ENCODE measurements at regions not wholly inside any gene's neighbourhood (a gene's known extent, or its start where the extent isn't known, plus 50 kb on each side); places are given as distances from the start of the nearest gene placed in this dataset.

GRCh38 chr20:24050119-24050518 lies 61.5 kb upstream of the GGTLC1 start:
- no TSS peak for BruUV-seq (replicated peaks)
- CTCF ChIA-PET, result no interaction called here
- H3K36me3 ChIP-seq (ENCODE audit: control insufficient read depth, insufficient read depth, low read length), result no peaks in the 10 kb centered on the region

GRCh38 chr20:24049081-24049480 lies 60.5 kb upstream of the GGTLC1 start:
- Histone ChIP-seq H3K4me3 (ENCODE audit: low read depth in 2 of 2, low read length in 2 of 2) (no peak overlapping the region), H3K27me3 (ENCODE audit: control insufficient read depth, insufficient read depth, low read length) (no peaks in the 10 kb centered on the region; the same call in 1 of the 2 replicates), H3K27ac (ENCODE audit: low read length) (no peak overlapping the region), H3K36me3 (ENCODE audit: control insufficient read depth, insufficient read depth, low read length) (no peaks in the 10 kb centered on the region), H3K4me1 (ENCODE audit: control insufficient read depth, insufficient read depth, low read length) (no peaks in the 10 kb centered on the region), H3K9me3 (ENCODE audit: control insufficient read depth, insufficient read depth, low read depth, low read length) (no peaks in the 10 kb centered on the region)
- TF ChIP-seq SIN3A (IDR thresholded peaks at IDR 0.05; ENCODE audit: borderline replicate concordance, insufficient read depth, low read depth, low read length), result no peak
- TF ChIP-seq CTCF (IDR thresholded peaks at IDR 0.05), result no peak
- no peak for TF ChIP-seq POLR2AphosphoS5 (IDR thresholded peaks at IDR 0.05; ENCODE audit: low read depth, low read length)
- TF ChIP-seq REST (IDR thresholded peaks at IDR 0.05; ENCODE audit: insufficient read depth in 1 of 2, low read depth in 2 of 2, low read length in 1 of 2), result no peak
- no peak for TF ChIP-seq TCF7L2 (IDR thresholded peaks at IDR 0.05; ENCODE audit: low read depth, low read length)
- no peak for ATAC-seq
- intact Hi-C loops (cut with micrococcal nuclease; ENCODE audit: unreplicated experiment), result no loop called here
- no peak for DNase-seq (ENCODE audit: low read depth, low spot score)
- BruUV-seq (replicated peaks), result no TSS peak
- in situ Hi-C loops (cut with HindIII; ENCODE audit: low pct_unique_long_range_greater_than_20kb, low sequenced_read_pairs), result no loop called here
- ChIA-PET CTCF (no interaction called here), POLR2A (no interaction called here)

More at GRCh38 chr20:24050119-24050518, 61.5 kb upstream of the GGTLC1 start:
- intact Hi-C loops (cut with micrococcal nuclease; ENCODE audit: unreplicated experiment) (no loop called here), in situ Hi-C loops (cut with HindIII; ENCODE audit: low pct_unique_long_range_greater_than_20kb, low sequenced_read_pairs) (no loop called here)
- POLR2A ChIA-PET, result no interaction called here
- Histone ChIP-seq H3K9me3 (ENCODE audit: control insufficient read depth, insufficient read depth, low read depth, low read length) (no peaks in the 10 kb centered on the region), H3K27ac (ENCODE audit: low read length) (no peak overlapping the region), H3K27me3 (ENCODE audit: control insufficient read depth, insufficient read depth, low read length) (no peaks in the 10 kb centered on the region; the same call in 1 of the 2 replicates), H3K4me1 (ENCODE audit: control insufficient read depth, insufficient read depth, low read length) (no peaks in the 10 kb centered on the region), H3K4me3 (ENCODE audit: low read depth in 2 of 2, low read length in 2 of 2) (no peak overlapping the region)
- TF ChIP-seq TCF7L2 (IDR thresholded peaks at IDR 0.05; ENCODE audit: low read depth, low read length) (no peak), POLR2AphosphoS5 (IDR thresholded peaks at IDR 0.05; ENCODE audit: low read depth, low read length) (no peak), SIN3A (IDR thresholded peaks at IDR 0.05; ENCODE audit: borderline replicate concordance, insufficient read depth, low read depth, low read length) (no peak), REST (IDR thresholded peaks at IDR 0.05; ENCODE audit: insufficient read depth in 1 of 2, low read depth in 2 of 2, low read length in 1 of 2) (no peak), CTCF (IDR thresholded peaks at IDR 0.05) (no peak)
- DNase-seq (ENCODE audit: low read depth, low spot score) (no peak), ATAC-seq (no peak)
